HG03064 (cell line): ENCODE measurements at regions not wholly inside any gene's neighbourhood (a gene's known extent, or its start where the extent isn't known, plus 50 kb on each side); places are given as distances from the start of the nearest gene placed in this dataset.

ENCODE experiments used
- ATAC-seq: cut with Tn5 transposase; IDR thresholded peaks from one replicate; pipeline ENCODE4 v1.9.1; 2021; ENCODE audit warnings: low read depth; ENCODE audit not compliant: unreplicated experiment

DNA sequence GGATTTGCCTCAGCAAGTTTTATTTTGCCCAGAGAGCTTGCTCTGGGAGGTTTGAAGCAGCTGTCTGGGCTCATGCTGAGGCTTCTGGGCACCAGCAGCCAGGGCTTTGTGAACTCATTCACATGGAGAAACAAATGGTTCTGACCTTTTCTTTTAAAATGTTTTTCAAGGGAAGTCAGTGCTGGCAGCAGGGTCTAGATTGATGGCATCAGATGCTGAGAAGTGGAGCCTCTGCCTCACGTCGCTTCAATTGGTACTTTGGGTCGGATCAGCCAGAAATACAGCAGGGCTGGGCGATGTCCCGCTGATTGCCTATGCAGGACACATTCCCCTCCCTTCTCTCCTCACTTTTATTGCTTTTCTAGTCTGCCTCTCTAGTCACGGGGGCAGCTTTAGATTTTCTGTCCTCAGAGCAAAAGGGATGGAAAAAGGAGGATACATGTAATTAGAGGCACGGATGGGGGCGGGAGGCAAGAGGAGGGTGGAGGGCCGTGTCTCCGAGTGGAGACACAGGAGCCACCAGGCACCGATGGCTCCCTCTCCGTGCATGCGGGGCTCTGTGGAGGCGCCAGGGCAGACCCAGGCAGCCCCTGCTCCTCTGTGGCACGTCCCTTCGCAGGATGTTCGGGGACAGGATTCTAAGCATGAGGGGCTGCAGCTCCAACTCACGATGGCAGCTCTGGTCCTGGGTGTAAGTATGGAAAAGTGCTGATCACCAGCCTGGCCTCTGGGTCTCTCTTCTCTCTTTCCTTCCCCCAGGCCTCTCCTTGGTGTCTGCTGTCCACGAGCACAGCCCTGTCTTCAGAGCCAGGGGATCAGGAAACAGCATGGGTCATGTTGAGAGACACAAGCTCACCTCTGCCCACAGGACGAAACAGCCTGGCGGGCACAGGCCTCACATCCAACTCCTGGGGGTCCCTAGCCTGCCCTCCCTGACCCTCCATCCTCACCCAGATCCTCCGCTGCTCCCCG, 116.1 kb downstream of the FAM43A start:
- no peak for ATAC-seq

DNA sequence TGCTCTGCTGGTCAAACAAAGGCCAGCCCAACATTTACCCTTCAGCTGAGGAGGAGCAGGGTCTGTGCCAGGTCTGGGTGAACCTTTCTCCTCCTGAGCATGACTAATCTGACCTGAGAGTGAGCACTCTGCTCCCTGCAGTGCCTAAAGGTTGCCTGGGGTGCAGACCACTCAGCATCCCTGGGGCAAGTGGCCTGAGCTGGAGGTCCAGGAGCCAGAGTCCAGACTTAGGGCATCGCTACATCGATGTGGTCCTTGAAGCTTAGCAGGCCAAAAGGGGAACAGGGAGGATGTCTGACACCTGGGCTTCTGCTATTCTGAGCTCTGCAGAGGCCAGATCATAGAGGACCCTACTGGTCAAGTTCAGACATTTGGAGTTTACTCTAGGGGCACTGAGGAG, 119.1 kb downstream of the FAM43A start:
- ATAC-seq: no peak

DNA sequence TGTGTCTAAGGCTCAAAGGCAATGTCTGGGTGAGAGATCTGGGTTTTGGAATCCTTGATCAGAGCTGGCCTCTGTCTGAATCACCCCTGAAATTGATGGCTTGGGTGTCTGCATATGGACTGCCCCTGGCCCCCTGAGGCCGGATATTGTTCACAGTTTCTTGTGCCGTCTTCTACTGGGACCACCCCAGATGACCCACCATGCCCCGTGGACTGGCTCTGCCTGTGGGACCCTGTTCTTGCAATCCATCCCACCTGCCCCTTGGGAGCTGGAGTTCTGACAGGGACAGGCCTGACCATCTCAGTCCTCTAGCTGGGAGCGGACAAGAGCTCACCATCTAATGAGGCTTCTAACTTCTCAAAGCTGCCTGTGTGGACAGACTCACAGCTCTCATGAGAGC, 119.9 kb downstream of the FAM43A start:
- no peak for ATAC-seq

DNA sequence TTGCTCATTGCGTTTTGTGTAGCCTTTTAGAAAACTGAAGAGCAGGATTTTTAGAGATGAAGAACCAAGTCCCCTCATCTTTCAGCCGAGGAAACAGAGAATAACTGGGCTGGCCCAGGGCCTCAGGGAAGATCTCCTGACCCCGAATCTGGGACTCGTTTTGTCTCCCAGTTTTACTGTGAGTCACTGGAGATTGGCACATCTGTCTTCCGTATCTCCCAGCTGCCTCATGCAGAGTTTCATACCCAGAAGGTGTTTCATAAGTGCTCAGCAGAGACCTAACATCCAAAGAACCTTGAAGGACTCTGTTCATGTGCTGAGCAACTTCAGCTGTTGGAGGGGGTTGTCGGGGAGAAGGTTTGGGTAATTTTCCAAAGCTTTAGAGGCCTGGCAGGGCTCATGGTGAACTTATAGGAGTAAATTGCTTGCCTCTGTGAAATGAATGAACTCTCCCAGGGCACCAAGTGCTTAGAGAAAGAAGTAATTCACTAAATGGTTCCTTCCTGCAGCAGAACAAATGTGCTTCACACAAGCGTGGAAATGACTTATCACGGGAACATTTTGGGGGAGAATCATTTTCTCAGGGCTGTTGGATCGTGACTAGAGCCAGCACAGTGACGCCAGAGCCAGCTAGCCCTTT, 121.4 kb downstream of the FAM43A start:
- ATAC-seq: no peak

DNA sequence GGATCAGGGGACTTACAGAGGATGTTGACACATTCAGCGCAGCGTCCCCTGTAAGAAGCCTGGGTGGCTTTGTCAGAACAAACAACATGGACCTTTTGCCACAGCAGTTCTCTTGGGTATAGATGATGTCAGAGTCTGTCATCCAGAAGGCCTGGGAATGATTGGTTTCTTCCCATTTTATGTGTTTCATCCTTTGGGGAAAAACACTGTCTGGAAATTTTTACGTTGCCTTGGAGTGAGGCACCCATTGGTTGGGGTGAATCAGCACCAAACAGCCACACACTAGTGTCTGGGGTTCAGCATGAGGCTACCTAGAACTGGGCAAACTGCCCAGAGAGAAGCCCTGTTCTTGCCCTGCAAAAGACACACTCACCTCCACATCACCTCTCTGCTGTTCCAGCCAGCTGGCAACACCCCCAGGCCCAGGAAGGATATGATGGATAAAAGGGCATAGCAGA, 123.0 kb downstream of the FAM43A start:
- no peak for ATAC-seq

DNA sequence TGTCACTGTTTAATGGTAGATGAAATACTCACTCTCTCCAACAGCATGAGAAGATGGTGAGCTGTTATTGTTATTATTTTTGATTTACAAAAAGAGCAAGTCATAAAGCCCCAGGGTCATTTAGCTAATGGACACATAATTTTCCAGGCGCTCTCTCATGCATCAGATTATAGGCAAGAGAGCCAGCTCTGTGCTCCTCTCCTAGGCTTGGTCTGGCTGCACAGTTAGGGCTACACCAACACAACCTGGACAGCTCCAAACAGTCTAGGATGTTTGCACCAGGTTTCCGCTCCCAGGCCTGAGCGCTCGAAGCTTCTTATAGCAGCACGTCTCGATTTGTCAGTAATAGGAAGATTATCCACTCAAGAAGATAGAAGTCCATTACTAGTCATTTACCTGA, 123.7 kb downstream of the FAM43A start:
- no peak for ATAC-seq

DNA sequence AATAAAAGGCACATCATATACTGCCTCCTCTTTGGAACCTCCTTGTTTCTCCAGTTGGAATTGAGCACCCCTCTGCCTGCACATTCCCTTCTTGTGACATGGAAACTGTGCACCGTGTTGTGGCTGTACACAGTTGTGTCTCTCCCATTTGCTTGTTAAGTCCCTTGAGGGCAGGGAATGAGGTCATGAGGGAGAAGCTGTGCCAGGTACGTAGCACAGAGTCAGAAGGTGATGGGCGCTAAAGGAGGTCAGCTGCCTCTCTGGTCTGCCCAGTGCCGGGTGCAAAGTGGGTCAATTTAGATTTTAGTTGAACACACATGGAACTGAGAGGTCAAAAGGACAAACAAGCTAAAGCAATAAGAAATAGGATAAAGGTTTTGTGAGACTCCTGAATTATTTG, 124.4 kb downstream of the FAM43A start:
- no peak for ATAC-seq

DNA sequence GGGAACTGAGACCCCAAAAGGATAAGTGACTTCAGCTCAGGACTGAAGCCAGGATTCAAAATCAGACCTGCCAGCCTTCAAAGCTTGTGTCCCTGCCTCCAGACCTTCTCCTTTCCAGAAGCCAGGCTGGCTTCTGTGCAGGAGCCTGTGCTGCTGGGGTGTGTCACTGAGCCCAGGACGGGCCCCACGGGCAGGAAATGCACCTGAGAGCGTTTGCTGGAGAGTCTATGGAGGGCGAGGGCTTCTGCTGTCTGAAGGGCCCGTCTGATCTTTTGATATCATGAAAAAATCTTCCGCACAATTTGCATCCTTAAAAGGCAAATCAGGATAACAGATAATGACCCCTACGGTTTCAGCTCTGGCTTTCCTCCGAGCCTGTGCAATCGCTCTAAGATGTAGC, 125.4 kb downstream of the FAM43A start:
- no peak for ATAC-seq

DNA sequence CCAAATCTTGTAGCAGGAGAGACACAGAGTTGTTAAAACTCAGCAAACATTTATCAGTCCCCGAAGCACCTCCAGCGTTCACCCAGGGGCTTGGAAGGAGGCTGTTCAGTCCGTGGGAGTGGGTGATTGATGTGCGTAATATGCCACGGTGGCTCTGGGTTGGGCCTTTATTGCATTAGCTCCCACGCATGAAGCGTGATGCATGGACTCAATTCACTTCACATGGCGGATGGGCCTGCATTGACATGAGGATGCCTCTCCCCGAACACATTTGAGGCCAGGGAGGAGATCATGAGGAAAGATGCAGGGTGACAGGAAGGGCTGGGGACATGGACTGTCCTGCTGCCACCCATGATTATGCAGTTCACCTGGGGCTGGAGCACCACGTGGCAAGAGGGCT, 126.5 kb downstream of the FAM43A start:
- no peak for ATAC-seq

DNA sequence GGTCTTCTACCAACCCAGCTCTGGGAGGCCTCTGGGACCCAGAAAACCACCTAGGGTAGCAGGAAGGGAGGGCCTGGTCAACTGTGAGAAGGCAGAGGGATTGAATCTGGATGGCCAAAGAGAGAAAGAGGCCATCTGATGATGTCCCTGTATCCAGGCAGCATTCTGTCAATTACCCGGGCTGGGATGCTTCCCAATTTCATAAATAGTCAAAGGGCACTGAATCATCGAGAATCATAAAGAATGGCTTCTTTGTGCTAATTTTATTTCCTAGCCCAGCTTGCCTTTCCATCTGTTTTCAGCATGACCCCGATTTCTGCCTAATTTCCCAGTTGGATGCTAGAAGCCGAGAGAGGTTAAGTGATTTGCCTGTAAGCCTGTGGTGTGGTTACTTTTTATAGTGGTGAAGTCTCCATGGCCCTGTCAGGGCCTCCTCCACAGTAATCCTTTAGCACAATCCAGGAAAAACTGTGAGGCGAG, 129.2 kb downstream of the FAM43A start:
- ATAC-seq: no peak

DNA sequence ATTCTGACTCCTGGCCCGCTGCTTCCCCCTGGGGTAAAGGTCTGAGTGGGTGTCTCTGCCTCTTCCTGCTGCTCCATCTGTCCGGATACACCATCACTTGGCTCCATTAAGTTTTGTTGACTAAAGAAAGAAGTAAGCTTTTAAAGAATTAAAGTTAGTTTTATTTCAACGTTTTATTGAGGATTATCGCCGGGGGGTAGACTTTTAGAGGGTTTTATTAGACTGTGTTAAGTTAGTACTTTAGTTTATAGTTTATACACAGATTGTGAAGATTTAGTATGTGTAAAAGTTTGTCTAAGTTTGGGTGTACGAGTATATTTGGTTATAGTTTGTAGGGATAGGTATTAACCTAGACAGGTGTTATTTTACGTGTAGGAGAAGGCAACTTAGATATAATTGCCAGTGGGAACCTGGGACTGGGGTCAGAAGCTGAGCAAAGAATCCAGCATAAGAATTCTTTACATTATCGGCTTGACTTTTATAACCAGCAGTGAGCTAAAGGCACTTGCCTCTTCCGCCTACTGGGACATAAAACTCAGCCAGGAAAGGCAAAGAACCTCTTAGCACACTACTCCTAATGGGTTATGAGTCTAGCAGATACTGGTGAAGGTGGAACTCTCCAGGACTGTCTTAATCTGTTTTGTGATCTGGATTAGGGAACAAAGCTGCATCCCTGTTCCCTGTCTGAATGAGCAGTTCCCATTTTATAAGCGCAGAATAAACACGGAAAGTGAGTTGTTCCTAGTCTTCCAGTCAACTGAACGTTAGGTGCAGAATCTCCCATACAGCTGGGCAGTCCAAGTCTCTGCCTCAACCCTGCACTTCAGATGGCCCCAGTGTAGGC, 131.3 kb downstream of the FAM43A start:
- ATAC-seq: no peak

DNA sequence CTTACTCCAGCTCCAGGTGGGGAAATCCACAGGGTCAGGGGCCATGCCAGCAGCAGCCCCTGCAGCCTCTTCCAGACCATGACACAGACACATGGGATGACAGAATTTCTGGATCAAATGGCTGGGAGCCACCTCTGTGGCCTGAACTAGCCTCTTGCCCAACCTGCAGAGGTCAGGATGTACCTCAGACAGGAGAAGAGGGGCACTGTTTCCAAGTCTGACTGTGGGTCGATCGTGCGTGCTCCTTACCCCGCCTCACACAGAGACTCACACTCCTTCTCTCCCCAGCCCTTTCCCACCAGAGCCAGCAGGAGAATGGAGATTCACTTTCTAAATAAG, 131.9 kb downstream of the FAM43A start:
- ATAC-seq: no peak

DNA sequence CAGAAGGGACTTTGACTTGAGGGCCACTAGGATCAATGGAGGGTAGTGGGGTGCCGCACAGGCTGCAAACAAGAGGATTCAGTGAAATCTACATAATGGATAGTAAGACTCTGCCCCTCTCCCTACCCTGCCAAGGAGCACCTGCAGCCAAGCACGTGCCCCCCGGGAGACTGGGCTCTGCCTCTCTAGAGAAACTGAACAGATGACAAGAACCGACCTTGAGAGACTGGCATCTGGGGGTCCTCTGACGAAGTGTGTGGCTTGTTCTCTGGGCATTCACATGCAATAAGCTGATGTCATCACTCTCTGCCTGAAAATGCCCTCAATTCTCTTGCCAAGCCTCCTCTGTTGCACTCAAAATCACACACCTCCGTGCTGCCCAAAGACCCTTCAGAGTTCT, 132.3 kb downstream of the FAM43A start:
- ATAC-seq: no peak

DNA sequence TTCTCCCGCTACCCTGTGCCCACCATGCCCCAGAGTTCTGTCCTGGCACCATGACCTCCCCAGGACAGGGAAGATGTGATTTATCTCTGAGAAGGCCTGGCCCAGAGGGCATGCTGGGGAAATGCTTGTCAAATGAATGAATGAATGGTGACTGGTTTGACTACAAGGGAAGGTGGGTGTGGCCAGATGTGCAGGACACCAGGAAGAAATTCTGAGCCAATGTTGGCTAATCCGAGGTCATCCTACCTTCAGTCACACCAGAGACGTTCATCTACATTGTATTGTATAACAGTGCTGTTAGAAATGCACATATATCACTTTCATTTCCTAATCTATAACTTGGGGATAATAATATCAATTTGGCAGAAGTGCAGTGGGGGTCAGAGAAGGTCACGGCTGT, 138.4 kb downstream of the FAM43A start:
- no peak for ATAC-seq

DNA sequence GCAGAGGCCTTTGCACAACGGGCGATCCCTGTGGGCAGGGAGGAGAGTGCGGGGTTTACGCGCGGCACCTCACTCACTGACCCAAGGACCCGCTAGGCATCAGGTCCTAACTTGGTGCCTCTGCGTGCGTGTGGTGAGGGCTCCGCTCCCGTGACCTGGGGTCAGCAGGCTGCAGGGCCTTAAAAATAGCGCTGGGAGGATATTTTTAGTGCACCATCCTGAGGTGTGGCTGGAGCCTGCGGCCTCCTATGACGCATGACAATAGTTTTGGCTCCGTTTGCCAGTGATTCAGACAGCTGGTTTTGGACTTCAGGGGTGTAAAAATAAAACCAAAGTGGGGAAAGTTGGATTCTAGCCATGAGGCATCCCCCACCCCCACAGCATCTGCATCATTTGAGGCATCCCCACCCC, 139.0 kb downstream of the FAM43A start:
- no peak for ATAC-seq

DNA sequence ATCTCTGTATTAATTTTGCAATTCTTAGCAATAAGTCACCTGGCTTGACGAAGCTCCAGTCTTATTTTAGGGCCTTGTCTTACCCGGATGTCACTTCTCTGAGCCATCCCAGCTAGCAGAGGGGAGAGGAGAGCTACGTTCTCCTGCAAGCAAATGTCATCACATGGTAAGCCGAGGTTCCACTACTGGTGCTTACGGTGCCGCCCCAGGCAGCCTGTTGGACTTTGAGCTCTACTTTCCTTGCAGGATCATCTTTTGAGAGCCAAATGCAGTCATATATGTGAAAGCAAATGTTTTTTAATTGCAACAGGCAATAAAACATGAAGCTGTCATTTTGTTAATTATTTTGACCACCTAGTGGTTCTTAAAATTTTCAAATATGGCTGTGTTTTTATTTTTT, 140.9 kb downstream of the FAM43A start:
- no peak for ATAC-seq

DNA sequence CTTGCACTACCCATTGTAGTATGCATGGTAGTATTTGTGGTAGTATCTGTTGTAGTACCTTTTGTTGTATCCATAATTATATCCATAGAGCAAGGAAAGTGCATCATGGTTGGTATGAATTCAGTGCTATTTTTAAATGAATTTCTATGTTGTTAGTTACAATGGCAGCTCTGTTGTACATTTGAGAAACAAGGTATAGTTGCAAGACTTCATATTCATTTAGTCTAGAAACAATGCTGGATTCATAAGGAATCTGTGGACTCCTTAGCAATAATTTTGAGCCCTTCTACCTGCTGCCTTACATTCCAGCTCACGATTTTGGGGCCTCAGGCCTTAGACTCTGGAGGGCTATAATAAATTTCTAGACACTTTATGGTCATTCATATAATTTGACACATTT, 141.8 kb downstream of the FAM43A start:
- no peak for ATAC-seq

DNA sequence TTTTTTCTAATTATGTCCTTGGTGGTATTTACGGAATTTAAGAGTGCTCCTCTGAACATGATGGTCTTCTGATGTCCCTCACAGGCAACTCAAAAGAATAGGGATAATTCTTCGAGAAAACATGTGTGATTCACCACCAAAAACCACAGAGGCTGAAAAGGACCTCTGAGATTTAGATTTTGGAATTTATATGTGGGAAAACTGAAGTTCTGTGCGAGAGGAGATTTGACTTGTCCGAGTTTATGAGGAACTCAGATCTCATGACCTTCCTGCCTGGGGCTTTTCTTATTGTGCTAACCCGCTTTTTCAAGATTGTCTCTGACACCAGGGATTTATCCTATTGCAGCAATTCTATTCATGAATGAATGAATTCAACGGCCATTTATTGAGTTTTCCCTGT, 142.4 kb downstream of the FAM43A start:
- ATAC-seq: no peak

DNA sequence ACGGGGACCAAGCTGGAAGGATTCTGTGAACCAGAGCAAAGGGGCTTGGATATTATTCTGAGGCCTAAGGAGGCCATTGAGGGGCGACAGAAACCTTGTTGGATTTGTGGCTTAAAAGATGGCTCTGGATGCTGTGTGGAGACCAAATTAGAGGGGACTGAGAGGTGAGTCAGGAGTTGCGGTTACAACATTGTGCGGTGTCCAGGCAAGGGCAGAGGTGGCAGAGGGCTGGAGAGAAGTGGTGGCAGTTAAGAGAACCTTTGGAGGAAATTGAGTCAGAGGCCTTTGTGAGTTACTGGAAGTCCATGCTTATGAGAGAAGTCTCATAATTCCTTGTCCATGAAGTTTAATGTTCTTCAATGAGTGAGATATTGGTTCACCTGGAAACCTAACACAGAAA, 143.2 kb downstream of the FAM43A start:
- no peak for ATAC-seq

DNA sequence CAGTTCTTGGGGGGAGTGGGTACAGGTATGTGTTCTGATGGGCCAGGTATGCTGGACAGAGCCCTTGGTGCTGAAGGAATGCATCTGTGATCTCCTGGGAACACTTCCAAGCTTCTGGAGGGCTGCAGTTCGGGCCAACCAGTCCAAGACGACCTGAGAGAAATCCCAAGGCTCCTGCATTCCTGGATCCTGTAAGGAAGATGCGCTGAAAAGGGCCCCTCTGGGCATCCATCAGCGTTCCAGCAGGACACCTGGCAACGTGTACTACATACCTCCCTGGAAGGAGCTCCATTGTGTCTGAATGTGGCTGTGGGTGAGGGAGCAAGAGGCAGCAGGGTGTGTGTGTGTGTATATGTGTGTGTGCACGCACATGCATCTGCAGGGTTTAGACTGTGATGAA, 144.7 kb downstream of the FAM43A start:
- ATAC-seq: no peak

DNA sequence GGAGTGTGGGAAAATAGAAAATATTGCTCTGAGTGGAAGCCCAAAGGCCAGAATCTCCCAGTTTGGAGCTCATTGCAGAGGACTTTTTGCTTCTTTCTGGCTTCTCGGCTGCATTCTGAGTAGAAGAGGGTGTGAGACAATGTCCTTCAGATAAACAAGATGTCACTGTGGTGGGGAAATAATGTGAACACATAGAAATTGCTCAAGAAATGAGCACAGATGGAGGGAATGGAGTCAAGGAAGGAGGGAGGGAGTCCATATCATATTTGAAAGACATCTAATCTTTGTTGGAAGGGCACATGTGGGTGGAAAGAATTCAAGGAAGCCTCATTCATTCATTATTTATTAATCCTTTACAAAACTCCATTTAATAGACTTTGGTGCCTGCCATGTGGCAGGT, 145.3 kb downstream of the FAM43A start:
- ATAC-seq: no peak
